ENCODE measurements at regions not wholly inside any gene's neighbourhood (a gene's known extent, or its start where the extent isn't known, plus 50 kb on each side); places are given as distances from the start of the nearest gene placed in this dataset.

DNA sequence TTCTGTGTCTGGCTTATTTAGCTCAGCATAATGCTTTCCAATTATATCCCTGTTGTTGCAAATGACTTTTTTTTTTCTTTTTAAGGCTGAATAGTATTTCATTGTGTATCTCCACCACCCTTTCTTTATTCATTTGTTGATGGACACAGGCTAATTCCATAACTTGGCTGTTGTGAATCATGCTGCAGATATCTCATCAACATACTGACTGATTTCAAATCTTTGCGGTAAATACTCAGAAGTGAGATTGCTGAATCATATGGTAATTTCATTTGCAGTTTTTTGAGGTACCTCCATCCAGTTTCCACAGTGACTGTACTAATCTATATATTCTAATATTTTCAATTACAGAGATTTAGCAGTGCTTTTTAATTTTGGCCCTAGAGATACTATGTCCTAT, 266.2 kb downstream of the TMX3 start:
- 90% methylated on average over 1 of the region's 1 CpG for WGBS

GRCh38 chr18:68447286-68447685, 267.6 kb downstream of the TMX3 start:
- no peak overlapping the region for H3K9ac ChIP-seq (ENCODE audit: low read depth in 1 of 2, low read length in 2 of 2)
- no peaks in the 10 kb centered on the region for H3K4me1 ChIP-seq (ENCODE audit: control insufficient read depth in 4 of 4, insufficient read depth in 4 of 4, low read length in 3 of 4)
- H3K4me3 ChIP-seq (ENCODE audit: low read depth in 1 of 3, low read length in 3 of 3) = no peak overlapping the region
- no peak overlapping the region for H3K27ac ChIP-seq (ENCODE audit: low read depth in 1 of 2, low read length in 2 of 2)
- no peak for TF ChIP-seq GABPA (IDR thresholded peaks at IDR 0.05 in 1 of 2, conservative IDR thresholded peaks at IDR 0.05 in 1 of 2)
- no peak for TF ChIP-seq ZBTB33 (IDR thresholded peaks at IDR 0.05)
- TF ChIP-seq YY1 (IDR thresholded peaks at IDR 0.05) = no peak
- TF ChIP-seq HNF4G (IDR thresholded peaks at IDR 0.05) = no peak
- TF ChIP-seq TAF1 (conservative IDR thresholded peaks at IDR 0.05) = no peak
- H3K27me3 ChIP-seq (ENCODE audit: control insufficient read depth in 4 of 4, insufficient read depth in 4 of 4, low read length in 3 of 4) = no peaks in the 10 kb centered on the region
- H3K9me3 ChIP-seq (ENCODE audit: control insufficient read depth in 4 of 4, low read length in 3 of 4) = no peaks in the 10 kb centered on the region
- WGBS = 58% methylated on average over 1 of the region's 1 CpG
- no peaks in the 10 kb centered on the region for H3K36me3 ChIP-seq (ENCODE audit: control insufficient read depth in 4 of 4, insufficient read depth in 3 of 4, low read depth in 1 of 4, low read length in 3 of 4)
- DNase-seq (ENCODE audit: low spot score) = no peak

More for the DNA sequence above, 266.2 kb downstream of the TMX3 start:
- Histone ChIP-seq H3K27ac (ENCODE audit: low read depth in 1 of 2, low read length in 2 of 2) (no peak overlapping the region), H3K4me1 (ENCODE audit: control insufficient read depth in 4 of 4, insufficient read depth in 4 of 4, low read length in 3 of 4) (no peaks in the 10 kb centered on the region), H3K4me3 (ENCODE audit: low read depth in 1 of 3, low read length in 3 of 3) (no peak overlapping the region), H3K9ac (ENCODE audit: low read depth in 1 of 2, low read length in 2 of 2) (no peak overlapping the region), H3K36me3 (ENCODE audit: control insufficient read depth in 4 of 4, insufficient read depth in 3 of 4, low read depth in 1 of 4, low read length in 3 of 4) (no peaks in the 10 kb centered on the region), H3K9me3 (ENCODE audit: control insufficient read depth in 4 of 4, low read length in 3 of 4) (peaks cover 0 to 2% (median 0%) of the 10 kb centered on the region in 4 donors), H3K27me3 (ENCODE audit: control insufficient read depth in 4 of 4, insufficient read depth in 4 of 4, low read length in 3 of 4) (no peaks in the 10 kb centered on the region)
- no peak for TF ChIP-seq HNF4A (conservative IDR thresholded peaks at IDR 0.05)
- no peak for TF ChIP-seq SP1 (IDR thresholded peaks at IDR 0.05)
- no peak for TF ChIP-seq YY1 (IDR thresholded peaks at IDR 0.05)
- TF ChIP-seq TAF1 (conservative IDR thresholded peaks at IDR 0.05) = no peak
- TF ChIP-seq CTCF (IDR thresholded peaks at IDR 0.05; ENCODE audit: low read depth, low read length, missing input control) = no peak
- TF ChIP-seq, protein P1, sequence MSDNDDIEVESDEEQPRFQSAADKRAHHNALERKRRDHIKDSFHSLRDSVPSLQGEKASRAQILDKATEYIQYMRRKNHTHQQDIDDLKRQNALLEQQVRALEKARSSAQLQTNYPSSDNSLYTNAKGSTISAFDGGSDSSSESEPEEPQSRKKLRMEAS (IDR thresholded peaks at IDR 0.05) = no peak
- TF ChIP-seq EGR1 (IDR thresholded peaks at IDR 0.05; ENCODE audit: low read depth in 2 of 2) = no peak
- TF ChIP-seq NR2F2 (IDR thresholded peaks at IDR 0.05) = no peak
- DNase-seq (ENCODE audit: low spot score) = no peak

GRCh38 chr18:68445668-68446426, 269.1 kb downstream of the TMX3 start:
- no peaks in the 10 kb centered on the region for H3K9me3 ChIP-seq (ENCODE audit: control insufficient read depth in 4 of 4, low read length in 3 of 4)
- no peak overlapping the region for H3K27ac ChIP-seq (ENCODE audit: low read depth in 1 of 2, low read length in 2 of 2)
- H3K27me3 ChIP-seq (ENCODE audit: control insufficient read depth in 4 of 4, insufficient read depth in 4 of 4, low read length in 3 of 4) = no peaks in the 10 kb centered on the region
- no peak for DNase-seq (ENCODE audit: low spot score)
- no peaks in the 10 kb centered on the region for H3K4me1 ChIP-seq (ENCODE audit: control insufficient read depth in 4 of 4, insufficient read depth in 4 of 4, low read length in 3 of 4)
- no peak overlapping the region for H3K4me3 ChIP-seq (ENCODE audit: low read depth in 1 of 3, low read length in 3 of 3)
- 69% methylated on average over 6 of the region's 6 CpGs for WGBS
- H3K36me3 ChIP-seq (ENCODE audit: control insufficient read depth in 4 of 4, insufficient read depth in 3 of 4, low read depth in 1 of 4, low read length in 3 of 4) = no peaks in the 10 kb centered on the region
- H3K9ac ChIP-seq (ENCODE audit: low read depth in 1 of 2, low read length in 2 of 2) = no peak overlapping the region
- TF ChIP-seq RXRA (IDR thresholded peaks at IDR 0.05) (no peak), NR2F2 (IDR thresholded peaks at IDR 0.05) (no peak), RAD21 (IDR thresholded peaks at IDR 0.05) (no peak), ZBTB33 (IDR thresholded peaks at IDR 0.05) (no peak), EGR1 (IDR thresholded peaks at IDR 0.05; ENCODE audit: low read depth in 2 of 2) (no peak), TAF1 (conservative IDR thresholded peaks at IDR 0.05) (no peak)
- TF ChIP-seq, protein P2, sequence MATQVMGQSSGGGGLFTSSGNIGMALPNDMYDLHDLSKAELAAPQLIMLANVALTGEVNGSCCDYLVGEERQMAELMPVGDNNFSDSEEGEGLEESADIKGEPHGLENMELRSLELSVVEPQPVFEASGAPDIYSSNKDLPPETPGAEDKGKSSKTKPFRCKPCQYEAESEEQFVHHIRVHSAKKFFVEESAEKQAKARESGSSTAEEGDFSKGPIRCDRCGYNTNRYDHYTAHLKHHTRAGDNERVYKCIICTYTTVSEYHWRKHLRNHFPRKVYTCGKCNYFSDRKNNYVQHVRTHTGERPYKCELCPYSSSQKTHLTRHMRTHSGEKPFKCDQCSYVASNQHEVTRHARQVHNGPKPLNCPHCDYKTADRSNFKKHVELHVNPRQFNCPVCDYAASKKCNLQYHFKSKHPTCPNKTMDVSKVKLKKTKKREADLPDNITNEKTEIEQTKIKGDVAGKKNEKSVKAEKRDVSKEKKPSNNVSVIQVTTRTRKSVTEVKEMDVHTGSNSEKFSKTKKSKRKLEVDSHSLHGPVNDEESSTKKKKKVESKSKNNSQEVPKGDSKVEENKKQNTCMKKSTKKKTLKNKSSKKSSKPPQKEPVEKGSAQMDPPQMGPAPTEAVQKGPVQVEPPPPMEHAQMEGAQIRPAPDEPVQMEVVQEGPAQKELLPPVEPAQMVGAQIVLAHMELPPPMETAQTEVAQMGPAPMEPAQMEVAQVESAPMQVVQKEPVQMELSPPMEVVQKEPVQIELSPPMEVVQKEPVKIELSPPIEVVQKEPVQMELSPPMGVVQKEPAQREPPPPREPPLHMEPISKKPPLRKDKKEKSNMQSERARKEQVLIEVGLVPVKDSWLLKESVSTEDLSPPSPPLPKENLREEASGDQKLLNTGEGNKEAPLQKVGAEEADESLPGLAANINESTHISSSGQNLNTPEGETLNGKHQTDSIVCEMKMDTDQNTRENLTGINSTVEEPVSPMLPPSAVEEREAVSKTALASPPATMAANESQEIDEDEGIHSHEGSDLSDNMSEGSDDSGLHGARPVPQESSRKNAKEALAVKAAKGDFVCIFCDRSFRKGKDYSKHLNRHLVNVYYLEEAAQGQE (IDR thresholded peaks at IDR 0.05) = no peak
- TF ChIP-seq, protein P1 (IDR thresholded peaks at IDR 0.05) = no peak

Data from liver (tissue), 8 donors.